Panc1 (cell line): ENCODE measurements at regions not wholly inside any gene's neighbourhood (a gene's known extent, or its start where the extent isn't known, plus 50 kb on each side); places are given as distances from the start of the nearest gene placed in this dataset.

Experiments used
- ATAC-seq: fragments of 200-7000 bp; cut with Tn5 transposase; 2 replicates; pipeline ENCODE4 v1.9.1; 2020; ENCODE audit warnings: mild to moderate bottlenecking, moderate library complexity
- BruUV-seq: library from RNA; stranded (reverse); fragments of 400-500 nt; replicated peaks from 2 replicates; lab custom pipeline; 2021; lab: Mats Ljungman, UMichigan
- CTCF ChIA-PET: fragments of 300-600 bp; sonication (Branson Sonifier 250); formaldehyde crosslinking; loops from one replicate; lab custom pipeline; 2022; ENCODE audit warnings: antibody characterized with exemption; lab: Charles Lee
- POLR2A ChIA-PET: fragments of 300-600 bp; sonication (Branson Sonifier 250); formaldehyde crosslinking; loops from one replicate; lab custom pipeline; 2022; ENCODE audit warnings: antibody characterized with exemption; lab: Charles Lee
- DNase-seq: peaks from one replicate; pipeline ENCODE4 v3.0.0-alpha.2; 2010; ENCODE audit warnings: low read depth, low spot score
- H3K27ac ChIP-seq: 2 replicates; pipeline ENCODE4 v1.5.1; 2011; ENCODE audit warnings: mild to moderate bottlenecking, low read length, inconsistent platforms
- H3K27me3 ChIP-seq: fragments of 200-500 bp; sonication (Bioruptor generic); 2 replicates; pipeline ENCODE4 v1.6.0; 2014; ENCODE audit warnings: low read length, inconsistent platforms; ENCODE audit not compliant: control insufficient read depth, insufficient read depth
- H3K36me3 ChIP-seq: fragments of 200-500 bp; sonication (Bioruptor generic); 2 replicates; pipeline ENCODE4 v1.5.1; 2014; ENCODE audit warnings: inconsistent platforms, mild to moderate bottlenecking, low read length, moderate library complexity; ENCODE audit not compliant: control insufficient read depth, insufficient read depth
- H3K4me1 ChIP-seq: 2 replicates; pipeline ENCODE4 v1.5.1; 2011; ENCODE audit warnings: inconsistent platforms, mild to moderate bottlenecking, low read length, moderate library complexity; ENCODE audit not compliant: control insufficient read depth, insufficient read depth
- H3K4me3 ChIP-seq, 2 experiments: 2 replicates each; pipeline ENCODE4 v1.5.1; 2011 to 2012; ENCODE audit warnings: low read depth in 2 of 2, low read length in 2 of 2, mild to moderate bottlenecking in 2 of 2, inconsistent platforms in 1 of 2, moderate library complexity in 1 of 2
- H3K9me3 ChIP-seq: fragments of 200-500 bp; sonication (Bioruptor generic); 2 replicates; pipeline ENCODE4 v1.5.1; 2014; ENCODE audit warnings: low read depth, mild to moderate bottlenecking, inconsistent platforms, low read length, moderate library complexity; ENCODE audit not compliant: control insufficient read depth, insufficient read depth
- POLR2AphosphoS5 ChIP-seq: IDR thresholded peaks from 2 replicates; pipeline ENCODE4 v1.6.1; 2012; ENCODE audit warnings: mild to moderate bottlenecking, low read depth, low read length, moderate library complexity
- SIN3A ChIP-seq: IDR thresholded peaks from 2 replicates; pipeline ENCODE4 v1.6.1; 2012; ENCODE audit warnings: low read depth, mild to moderate bottlenecking, low read length, moderate library complexity, borderline replicate concordance; ENCODE audit not compliant: insufficient read depth
- TCF7L2 ChIP-seq: IDR thresholded peaks from 2 replicates; pipeline ENCODE4 v1.6.1; 2011; ENCODE audit warnings: mild to moderate bottlenecking, low read depth, low read length, inconsistent platforms
- in situ Hi-C: cut with HindIII; loops from 2 replicates; pipeline ENCODE4 v1.10.0; 2016; ENCODE audit warnings: low sequenced_read_pairs, low pct_unique_long_range_greater_than_20kb
- intact Hi-C: fragments of 100-400 bp; cut with micrococcal nuclease; formaldehyde crosslinking; loops from one replicate; pipeline ENCODE4 v1.10.0; 2022; ENCODE audit not compliant: unreplicated experiment
- TF ChIP-seq, protein P1 (sequence below): fragments of 450-650 bp; IDR thresholded peaks from 2 replicates; pipeline ENCODE4 v1.5.1; 2017; ENCODE audit warnings: mild to moderate bottlenecking
- TF ChIP-seq, protein P2 (sequence below), 2 experiments: IDR thresholded peaks; 2 replicates each; pipeline ENCODE4 v1.6.1; 2011 to 2012; ENCODE audit warnings: low read depth in 2 of 2, control low read depth in 1 of 2, low read length in 1 of 2, mild to moderate bottlenecking in 1 of 2, moderate library complexity in 1 of 2; ENCODE audit not compliant: insufficient read depth in 1 of 2

DNA sequence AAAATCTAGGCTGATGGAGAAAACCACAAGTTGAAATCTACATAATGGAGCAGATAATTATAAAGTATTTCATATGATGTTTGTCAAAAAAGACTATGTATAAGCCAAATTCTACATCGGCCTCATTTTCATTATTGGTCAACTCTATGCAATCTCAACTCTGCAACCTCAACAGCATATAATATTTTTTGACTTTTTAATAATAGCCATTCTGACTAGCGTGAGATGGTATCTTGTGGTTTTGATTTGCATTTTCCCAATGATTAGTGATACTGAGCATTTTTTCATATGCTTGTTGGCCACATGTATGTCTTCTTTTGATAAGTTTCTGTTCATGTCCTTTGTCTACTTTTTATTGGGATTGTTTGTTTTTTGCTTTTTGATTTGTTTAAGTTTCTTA is 496.1 kb upstream of the SLC39A10 start:
- CTCF ChIA-PET, result no interaction called here
- ATAC-seq (no peak), DNase-seq (no peak)
- POLR2A ChIA-PET, result no interaction called here
- TF ChIP-seq SIN3A (no peak), TCF7L2 (no peak), POLR2AphosphoS5 (no peak)
- TF ChIP-seq, protein P1, sequence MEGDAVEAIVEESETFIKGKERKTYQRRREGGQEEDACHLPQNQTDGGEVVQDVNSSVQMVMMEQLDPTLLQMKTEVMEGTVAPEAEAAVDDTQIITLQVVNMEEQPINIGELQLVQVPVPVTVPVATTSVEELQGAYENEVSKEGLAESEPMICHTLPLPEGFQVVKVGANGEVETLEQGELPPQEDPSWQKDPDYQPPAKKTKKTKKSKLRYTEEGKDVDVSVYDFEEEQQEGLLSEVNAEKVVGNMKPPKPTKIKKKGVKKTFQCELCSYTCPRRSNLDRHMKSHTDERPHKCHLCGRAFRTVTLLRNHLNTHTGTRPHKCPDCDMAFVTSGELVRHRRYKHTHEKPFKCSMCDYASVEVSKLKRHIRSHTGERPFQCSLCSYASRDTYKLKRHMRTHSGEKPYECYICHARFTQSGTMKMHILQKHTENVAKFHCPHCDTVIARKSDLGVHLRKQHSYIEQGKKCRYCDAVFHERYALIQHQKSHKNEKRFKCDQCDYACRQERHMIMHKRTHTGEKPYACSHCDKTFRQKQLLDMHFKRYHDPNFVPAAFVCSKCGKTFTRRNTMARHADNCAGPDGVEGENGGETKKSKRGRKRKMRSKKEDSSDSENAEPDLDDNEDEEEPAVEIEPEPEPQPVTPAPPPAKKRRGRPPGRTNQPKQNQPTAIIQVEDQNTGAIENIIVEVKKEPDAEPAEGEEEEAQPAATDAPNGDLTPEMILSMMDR, result no peak
- TF ChIP-seq, protein P2, sequence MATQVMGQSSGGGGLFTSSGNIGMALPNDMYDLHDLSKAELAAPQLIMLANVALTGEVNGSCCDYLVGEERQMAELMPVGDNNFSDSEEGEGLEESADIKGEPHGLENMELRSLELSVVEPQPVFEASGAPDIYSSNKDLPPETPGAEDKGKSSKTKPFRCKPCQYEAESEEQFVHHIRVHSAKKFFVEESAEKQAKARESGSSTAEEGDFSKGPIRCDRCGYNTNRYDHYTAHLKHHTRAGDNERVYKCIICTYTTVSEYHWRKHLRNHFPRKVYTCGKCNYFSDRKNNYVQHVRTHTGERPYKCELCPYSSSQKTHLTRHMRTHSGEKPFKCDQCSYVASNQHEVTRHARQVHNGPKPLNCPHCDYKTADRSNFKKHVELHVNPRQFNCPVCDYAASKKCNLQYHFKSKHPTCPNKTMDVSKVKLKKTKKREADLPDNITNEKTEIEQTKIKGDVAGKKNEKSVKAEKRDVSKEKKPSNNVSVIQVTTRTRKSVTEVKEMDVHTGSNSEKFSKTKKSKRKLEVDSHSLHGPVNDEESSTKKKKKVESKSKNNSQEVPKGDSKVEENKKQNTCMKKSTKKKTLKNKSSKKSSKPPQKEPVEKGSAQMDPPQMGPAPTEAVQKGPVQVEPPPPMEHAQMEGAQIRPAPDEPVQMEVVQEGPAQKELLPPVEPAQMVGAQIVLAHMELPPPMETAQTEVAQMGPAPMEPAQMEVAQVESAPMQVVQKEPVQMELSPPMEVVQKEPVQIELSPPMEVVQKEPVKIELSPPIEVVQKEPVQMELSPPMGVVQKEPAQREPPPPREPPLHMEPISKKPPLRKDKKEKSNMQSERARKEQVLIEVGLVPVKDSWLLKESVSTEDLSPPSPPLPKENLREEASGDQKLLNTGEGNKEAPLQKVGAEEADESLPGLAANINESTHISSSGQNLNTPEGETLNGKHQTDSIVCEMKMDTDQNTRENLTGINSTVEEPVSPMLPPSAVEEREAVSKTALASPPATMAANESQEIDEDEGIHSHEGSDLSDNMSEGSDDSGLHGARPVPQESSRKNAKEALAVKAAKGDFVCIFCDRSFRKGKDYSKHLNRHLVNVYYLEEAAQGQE (IDR thresholded peaks at IDR 0.05; ENCODE audit: insufficient read depth in 1 of 2, low read depth in 2 of 2, low read length in 1 of 2), result no peak
- H3K4me1 ChIP-seq, result no peaks in the 10 kb centered on the region
- H3K36me3 ChIP-seq, result no peaks in the 10 kb centered on the region
- intact Hi-C loops (no loop called here), in situ Hi-C loops (no loop called here)
- no peaks in the 10 kb centered on the region for H3K27me3 ChIP-seq
- BruUV-seq, result no TSS peak
- no peaks in the 10 kb centered on the region for H3K9me3 ChIP-seq
- no peak overlapping the region for H3K4me3 ChIP-seq
- H3K27ac ChIP-seq, result no peak overlapping the region

GRCh38 chr2:195151711-195152110 is 505.3 kb upstream of the SLC39A10 start:
- H3K27me3 ChIP-seq, result no peaks in the 10 kb centered on the region
- in situ Hi-C loops (no loop called here), intact Hi-C loops (no loop called here)
- no peaks in the 10 kb centered on the region for H3K4me1 ChIP-seq
- CTCF ChIA-PET, result no interaction called here
- H3K27ac ChIP-seq, result no peak overlapping the region
- DNase-seq (no peak), ATAC-seq (no peak)
- no peak overlapping the region for H3K4me3 ChIP-seq
- TF ChIP-seq POLR2AphosphoS5, result no peak
- TF ChIP-seq, protein P1, result no peak
- TF ChIP-seq SIN3A, result no peak
- no peak for TF ChIP-seq TCF7L2
- TF ChIP-seq, protein P2 (IDR thresholded peaks at IDR 0.05; ENCODE audit: insufficient read depth in 1 of 2, low read depth in 2 of 2, low read length in 1 of 2), result no peak
- POLR2A ChIA-PET, result no interaction called here
- BruUV-seq, result no TSS peak
- H3K9me3 ChIP-seq, result no peaks in the 10 kb centered on the region
- H3K36me3 ChIP-seq, result no peaks in the 10 kb centered on the region
